HG02623 (cell line): ENCODE measurements at regions not wholly inside any gene's neighbourhood (a gene's known extent, or its start where the extent isn't known, plus 50 kb on each side); places are given as distances from the start of the nearest gene placed in this dataset.

Experiments used
- ATAC-seq: cut with Tn5 transposase; IDR thresholded peaks from one replicate; pipeline ENCODE4 v1.9.1; 2021; ENCODE audit warnings: moderate library complexity; ENCODE audit not compliant: unreplicated experiment

DNA sequence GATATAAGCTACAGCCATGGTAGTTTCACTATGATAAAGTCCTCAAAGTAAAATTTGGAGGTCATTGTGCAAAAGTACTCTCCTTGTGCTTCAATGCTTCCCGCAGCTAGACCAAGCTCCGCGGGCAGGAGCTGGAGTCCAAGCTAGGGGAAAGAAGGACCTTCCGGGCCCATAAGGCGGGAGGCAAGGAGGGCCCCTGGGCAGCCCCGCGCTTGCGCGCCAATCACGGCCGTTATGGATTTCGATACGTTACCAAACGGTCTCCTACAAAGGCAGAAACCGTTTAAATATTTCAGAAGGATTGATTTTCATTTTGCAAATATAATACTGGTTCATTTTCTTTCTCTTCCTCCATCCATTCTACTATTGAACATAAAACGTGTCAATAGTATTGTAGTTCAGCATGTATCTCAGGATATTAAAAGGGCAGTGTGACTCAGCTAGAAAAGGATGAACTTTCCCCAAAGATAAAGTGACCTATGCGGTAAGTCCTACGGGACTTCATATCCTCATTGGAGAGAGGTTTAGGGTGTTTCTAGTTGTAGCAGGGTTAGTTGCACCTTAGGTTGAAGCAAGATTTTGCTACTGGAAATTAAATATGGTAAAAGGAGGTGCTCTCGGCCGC, 128.0 kb downstream of the KIF20B start:
- no peak for ATAC-seq

DNA sequence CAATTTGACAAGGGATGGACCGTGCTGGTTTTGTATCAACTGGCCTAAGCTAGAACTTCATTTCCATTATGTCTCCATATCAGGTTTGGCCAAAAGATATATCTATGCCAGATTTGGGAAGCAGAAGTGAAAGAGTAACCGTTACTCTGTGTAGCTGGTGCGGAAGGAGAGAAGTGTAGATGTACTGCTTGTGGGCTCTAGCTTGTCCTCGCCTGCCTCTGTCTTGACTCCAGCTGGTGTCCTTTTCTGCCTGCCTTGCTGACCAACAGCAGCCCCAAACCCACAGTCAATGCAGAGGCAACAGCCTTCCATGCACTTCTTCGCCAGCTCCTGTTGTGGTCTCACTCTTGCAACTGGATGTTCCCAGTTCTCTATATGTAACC, 128.5 kb downstream of the KIF20B start:
- ATAC-seq: no peak

DNA sequence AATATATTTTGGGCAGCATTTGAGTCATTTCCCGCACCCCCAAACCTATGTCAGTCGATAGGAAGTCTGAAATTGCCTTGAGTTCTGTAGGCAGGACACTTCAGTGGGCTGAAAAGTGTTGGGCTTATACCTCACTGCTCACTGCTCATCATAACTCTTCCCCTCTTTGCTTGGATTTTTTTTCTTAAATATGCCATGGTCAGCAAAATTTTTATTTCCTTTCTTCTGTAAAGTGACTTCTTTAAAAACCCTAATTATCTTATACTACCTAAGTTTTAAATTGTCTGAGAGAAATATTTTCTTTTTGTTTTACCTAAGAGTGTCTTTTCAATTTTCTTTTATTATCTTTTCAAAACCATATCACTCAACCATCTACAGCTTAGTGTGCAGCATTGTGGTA, 129.2 kb downstream of the KIF20B start:
- ATAC-seq: no peak

DNA sequence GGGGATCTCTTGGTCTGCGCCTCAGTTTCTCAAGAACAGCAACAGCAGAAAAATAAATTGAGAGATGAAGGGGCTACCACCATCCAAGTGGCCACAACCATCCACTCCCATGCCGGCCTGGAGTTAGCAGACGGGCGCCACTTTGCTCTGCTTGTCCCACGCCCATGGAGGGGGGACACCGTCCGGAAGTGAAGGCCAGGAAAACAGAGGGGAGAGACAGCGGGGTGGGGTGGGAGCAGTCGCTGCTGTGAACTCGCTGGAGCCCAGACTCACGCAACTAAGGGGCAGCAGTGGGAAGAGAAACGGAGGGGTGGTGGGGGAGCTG, 135.4 kb downstream of the KIF20B start:
- ATAC-seq: no peak

DNA sequence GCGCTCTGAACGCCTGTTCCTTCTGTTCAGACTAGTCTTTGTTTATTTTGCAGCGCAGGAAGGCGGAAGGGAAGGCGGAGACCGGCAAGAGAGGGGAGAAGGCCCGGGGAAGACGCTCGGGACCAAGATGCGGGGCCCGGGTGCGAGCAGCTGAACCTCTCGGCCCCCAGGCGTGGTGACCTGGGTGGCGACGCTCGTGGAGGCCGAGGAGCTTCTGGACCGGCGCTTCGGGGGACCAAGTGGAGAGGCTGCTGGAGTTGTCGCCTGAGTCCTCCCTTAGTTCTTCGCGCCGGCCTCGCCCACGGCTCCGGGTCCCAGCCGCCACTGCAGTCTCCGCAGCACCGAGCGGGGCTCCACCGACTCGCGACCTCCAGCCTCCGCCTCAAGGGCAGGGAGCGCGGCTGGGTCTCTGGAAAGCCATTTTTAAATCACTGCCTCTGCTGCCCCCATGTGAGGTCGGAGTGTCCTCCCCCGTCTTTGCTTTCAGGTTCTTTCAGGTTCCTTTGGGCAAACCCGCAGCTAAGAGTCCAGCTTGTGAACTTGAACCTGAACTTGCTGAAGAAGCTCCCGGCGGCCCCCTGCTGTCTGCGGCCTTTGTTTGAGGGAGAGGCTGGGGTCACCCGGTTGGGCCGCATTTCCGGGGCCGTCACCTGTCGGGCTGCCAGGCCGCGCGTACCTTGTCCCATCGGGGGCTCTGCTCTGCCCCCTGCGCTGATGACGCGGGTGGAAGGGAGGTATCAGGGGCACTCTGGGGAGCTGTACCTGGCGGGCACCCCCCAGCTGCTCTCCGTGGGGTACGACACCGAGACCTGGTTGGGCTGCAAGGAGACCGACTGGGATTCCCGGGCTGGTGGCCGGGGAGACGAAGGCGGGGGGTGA, 136.0 kb downstream of the KIF20B start:
- ATAC-seq: peak; percentile 39

DNA sequence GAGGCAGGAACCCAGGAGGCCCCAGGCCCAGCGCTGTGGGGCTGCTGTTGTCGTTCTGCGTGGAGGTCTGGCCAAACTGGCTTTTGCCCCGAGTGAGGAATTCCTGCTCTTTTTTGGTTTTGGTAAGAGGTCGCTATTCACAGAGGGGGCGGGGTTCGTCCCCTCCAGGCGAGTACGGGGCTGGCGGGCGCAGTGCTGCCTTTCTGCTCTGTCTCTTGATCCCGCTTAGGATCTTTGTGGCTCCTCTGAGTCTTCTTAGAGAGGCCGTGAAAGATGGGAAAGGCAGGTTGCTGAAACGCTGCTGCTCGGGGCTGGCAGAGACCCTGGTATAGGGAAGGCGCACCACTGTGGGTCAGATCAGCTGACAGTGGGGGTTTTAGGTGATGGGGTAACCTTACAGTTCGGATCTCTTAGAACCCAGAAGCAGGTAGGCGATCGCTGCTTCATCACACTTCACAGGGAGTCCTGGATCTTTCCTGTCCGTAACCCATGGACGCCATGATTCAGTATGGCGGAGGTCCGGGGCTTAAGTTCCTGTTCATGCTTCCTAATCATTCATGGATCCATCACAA, 136.7 kb downstream of the KIF20B start:
- no peak for ATAC-seq

DNA sequence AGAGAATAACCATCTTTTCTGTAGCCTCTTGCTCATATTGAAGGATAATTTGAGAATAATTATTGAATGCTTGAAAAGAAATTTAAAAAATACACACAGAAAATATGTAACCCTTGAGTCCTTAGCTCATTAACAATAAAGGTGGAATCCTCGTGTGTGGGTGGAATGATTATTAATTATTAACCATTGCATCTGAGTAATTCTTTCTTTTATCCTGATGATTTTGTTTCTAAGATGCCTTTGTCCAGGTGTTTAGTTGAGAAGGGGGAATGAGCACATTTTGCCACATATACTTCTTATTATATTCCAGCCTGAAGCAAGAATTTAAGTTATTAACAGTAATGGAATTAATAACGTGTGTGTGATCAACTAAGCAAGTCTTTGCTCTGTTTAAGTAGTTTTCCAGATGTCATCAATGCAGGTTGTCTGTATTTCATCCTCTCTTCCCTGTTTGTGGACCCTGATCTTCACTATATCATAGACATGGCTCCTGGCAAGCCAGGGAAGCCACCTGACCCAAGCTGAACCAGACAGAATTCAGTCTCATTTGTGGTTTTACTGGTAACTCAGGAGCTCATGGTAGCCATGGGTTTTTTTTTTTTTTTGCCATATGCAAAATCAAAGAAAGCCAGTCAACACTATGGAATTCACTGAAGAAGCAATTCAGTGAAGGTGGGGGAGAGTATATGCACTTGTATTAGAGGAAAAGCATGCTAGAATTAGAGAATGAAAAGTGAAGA, 144.3 kb downstream of the KIF20B start:
- no peak for ATAC-seq

DNA sequence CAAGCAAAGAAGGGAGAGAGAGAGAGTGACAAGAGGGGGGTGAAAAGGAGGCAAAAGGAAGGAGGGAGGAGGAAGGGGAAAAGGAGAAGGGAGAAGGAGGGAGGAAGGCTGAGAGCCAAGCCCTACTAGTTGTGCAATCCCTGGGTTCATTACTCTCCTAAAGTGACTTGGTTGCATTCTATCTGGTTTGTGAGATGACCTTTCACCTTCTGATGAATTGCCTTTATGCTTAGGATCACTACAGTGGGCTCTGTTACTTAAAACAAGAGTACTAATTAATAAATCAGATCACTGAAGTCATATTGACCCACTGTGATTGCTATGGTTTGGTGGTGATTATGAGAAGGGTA, 144.9 kb downstream of the KIF20B start:
- no peak for ATAC-seq

DNA sequence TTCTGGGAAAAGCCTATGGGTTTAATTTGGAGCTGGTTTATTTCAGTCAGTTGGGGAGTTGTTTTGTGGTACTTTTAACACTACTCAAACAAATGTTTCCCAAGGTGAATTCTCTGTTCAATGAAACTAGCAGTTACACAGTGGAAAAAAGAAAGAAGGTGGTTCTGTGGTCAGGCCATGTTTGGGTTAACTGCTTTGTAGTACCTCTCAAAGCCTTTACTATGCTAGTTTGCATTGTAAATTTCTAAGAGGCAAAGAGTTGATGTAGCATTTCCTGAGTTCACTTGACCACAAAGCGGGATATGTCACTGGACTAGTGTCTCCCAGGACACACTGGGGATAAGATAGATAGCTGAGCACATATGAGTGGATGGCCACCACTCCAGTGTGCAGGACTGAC, 145.4 kb downstream of the KIF20B start:
- no peak for ATAC-seq

DNA sequence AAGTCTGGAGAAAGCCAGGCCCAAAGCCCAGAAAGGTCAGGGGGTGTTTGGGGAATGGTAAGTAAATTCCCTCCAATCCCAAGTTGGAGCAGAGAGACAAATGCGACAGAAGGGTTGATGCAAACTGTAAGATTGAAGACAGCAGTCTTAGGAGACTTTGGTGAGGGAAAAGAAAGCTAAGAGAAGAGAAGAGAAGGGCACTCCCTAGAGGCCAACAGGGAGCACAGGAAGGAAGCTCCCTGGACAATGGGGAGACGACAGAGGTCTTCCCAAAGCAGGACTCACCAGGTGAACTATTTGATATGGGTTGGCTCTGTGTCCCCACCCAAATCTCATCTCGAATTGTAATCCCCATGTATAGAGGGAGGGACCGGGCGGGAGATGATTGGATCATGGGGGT, 151.5 kb downstream of the KIF20B start:
- no peak for ATAC-seq

DNA sequence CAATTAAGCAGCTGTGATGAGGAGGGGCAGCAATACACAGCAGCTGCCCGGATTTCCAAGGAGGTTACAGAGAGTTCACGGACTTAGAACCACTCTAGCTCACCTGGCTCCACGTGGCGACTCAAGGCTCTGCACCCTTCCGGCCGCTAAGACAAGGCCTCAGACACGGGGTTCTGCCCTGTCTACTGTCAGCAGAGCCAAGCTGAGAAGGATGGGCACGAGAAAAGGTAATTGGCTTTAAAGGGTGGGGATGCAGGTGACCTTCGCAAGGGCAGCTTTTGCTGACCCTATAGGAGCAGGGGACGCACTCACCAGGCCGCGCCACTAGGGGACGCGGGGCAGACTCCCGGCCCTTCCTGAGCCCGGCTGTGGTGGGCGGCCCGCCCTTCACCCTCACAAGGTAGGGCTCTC, 152.4 kb downstream of the KIF20B start:
- ATAC-seq: no peak

DNA sequence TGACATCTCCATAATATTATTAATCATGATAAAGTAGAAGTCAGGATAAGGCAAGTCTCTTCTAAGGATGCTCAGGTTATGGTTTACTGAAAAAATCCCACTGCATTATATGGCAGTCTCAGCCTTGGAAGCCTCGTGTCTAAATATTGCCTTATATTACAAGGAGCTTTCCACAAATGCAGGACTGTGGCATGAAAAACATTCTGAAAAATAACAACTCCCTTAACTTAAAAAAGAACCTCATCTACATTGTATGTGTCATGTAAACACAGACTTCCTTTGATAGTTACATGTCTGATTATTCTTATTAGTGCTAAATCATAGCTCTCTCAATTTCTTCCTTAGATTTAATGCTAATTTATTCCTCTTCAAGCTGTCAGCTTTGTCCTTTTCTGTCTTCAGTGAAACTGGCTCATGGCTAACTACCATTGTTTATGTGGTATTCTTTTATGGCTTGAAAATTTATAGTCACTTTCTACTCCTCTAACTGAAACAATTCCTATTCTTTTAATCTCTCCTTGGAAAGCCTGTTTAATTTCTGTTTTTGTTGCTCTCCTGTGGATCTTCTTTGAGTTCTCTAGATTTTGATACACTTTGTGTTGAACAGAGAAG, 156.1 kb downstream of the KIF20B start:
- no peak for ATAC-seq

DNA sequence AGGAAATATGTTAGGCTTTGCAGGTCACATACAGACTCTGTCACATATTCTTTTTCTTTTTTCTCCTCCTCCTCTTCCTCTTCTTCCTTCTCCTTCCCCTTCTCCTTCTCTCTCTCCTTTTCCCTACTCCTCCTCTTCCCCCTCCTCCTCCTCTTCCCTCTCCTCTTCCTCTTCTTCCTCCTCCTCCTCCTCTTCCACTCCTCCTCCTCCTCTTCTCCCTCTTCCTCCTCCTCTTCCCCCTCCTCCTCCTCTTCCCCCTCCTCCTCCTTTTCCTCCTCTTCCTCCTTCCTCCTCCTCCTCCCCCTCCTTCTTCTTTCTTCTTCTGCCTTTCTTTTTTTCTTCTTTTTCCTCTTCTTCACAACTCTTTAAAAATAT, 159.8 kb downstream of the KIF20B start:
- ATAC-seq: no peak

DNA sequence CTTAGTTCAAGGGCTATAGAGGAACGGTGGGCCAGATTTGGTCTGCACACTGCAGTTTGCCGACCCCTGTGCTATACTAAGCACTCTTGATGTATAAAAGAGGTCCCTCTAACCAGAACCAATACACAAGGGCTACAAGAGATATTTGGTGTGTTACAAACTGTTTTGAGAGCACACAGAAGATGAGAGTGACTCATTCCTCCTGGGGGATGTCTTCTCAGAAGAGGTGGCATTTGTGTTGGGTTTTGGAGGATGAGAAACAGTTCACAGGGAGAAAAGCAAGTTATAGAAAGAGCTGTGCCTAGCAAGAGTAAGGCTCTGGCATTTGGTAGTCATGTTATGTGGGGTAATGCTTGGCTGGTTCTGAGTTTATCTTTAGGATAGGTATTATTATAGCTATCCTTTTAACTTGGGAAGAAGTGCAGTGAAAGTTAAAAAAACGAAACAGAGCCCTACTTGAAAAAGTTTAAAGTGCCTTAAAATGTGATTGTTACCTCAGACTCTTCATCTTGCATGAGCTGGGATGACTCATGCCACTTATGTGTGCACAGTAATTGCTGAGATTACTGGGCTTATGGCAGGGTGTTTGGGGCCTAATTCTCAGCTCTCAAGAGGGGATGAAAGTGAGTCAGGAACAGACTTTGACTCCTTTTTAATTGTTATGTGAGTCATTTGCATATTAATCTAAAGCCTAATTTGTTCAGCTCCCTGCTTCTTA, 160.4 kb downstream of the KIF20B start:
- no peak for ATAC-seq

DNA sequence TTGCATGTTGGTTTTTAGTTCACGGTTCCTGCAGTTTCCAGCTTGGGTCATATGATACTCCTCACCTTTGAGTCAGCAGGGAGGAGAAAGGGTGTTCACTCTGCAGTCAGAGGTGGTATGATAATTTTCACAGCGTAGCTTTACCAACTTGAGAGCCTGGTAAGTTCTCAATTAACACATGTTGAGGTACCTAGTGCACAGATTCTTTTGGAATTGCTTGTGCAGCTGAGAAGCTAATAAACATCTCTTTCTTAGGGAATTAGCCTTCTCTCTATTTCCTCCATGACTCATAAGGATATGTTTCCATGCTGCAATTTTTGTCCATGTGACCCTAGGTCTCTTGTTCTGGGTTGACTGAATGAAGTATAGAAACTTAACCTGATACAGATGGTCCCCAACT, 166.6 kb downstream of the KIF20B start:
- no peak for ATAC-seq

DNA sequence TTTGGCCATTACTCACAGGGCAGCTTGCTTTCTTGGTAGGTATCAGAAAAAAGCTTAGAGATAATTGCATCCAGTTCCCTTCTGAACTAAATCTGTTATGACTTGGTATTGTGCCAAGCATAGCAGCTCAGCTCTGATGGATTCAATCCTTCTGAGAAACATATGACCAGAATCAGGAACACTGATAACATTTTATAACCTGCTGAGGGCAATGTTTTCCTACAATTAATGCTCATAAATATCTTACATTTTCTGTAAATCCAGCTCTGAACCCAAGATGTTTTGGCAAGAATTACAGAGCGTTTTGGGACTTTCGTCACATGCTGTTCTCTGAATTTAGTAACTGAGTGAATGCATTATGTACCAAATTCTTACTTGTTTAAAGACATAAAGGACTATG, 167.8 kb downstream of the KIF20B start:
- no peak for ATAC-seq

DNA sequence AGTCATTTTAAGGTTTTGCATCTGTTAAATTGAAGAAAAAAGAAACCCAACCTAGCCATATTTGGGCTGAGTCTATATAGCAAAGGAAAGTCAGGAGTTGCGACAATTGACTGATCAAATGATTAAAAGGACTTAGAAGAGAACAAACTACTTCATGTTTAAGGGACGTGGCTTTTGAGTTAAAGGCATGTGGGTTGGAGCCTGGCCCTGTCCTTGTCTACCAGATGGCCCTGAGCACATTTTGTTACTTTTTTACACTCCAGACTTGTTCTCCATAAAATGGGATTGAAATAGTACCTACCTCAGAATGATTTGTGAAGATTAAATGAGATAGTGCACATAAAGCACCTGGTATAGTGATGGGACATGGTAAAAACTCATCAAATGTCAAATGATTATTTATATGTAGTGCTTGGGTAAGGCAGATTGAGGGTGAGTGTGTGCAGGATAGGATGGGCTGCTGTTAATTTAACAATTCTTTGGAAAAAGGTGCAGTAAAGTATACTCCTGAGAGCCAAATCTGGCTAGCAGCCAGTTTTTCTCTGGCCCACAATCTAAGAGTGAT, 168.3 kb downstream of the KIF20B start:
- no peak for ATAC-seq

DNA sequence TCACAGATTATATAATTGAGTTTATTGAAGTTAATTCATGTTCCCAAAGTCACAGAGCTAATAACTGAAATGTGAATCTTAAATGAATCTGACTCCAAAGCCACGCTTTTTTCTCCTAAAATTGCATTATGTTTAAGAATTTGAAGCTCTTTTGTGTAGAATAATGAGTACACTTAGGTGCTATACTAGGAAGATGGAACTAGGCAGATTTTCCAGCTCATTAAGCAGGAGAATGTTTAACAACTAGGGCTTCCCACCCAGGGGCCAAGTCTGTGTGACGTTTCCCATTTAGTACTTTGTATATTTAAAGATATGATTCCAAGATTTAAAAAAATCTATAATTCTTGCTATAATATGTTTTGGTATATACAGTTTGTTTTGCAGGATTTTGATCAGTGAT, 169.5 kb downstream of the KIF20B start:
- ATAC-seq: no peak

DNA sequence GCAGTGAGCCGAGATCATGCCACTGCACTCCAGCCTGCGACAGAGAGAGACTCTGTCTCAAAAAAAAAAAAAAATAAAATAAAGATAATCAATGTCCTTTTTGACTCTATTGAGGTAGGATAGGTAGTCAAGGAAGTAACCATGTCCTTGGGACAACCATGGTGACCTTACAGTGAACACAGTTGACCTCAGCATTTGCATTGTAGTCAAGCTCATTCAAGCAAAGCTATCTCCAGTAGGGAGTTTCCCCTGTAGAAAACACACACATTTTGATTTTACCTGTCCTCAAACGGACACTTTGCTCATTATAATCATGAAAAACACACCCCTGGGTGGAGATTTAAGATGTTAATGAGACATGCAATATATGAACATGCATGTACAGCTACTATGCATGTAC, 171.7 kb downstream of the KIF20B start:
- peak; percentile 83 for ATAC-seq

DNA sequence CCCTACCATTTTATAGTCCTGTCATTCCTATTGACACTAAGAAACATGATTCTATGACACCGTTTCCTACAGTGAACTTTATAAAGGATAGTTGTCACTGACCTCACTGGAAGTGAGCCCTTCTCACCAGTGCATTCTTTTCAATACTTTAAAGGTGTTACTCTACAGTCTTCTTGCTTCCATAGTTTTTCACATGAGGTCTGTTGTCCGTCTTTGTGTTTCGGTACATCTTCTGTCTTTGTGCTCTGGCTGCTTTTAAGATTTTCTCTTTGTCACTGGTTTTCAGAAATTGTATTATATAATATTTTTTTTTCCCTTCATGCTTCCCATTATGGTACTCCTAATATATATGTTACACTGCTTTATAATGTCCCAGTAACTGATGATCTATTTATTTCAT, 174.2 kb downstream of the KIF20B start:
- ATAC-seq: no peak

DNA sequence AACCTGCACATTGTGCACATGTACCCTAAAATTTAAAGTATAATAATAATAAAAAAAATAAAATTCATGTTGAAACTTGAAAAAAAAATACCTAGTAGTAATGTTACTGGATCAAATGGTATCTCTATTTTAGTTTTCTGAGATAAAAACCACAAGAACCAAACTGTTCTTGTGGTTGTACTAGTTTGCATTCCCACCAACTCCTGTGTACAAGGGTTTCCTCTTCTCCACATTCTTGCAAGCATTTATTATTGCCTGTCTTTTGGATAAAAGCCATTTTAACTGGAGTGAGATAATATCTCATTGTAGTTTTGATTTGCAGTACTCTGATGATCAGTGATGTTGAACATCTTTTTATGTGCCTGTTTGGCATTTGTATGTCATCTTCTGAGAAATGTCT, 177.7 kb downstream of the KIF20B start:
- no peak for ATAC-seq
